Stimulated activated memory B cell treated with anti-CD40 and anti-IgM and Interleukin-4, amounts not matched to agents 10 μg/mL and 1 μg/mL and 100 μg/mL, for 72 hours (primary cell): ENCODE measurements at regions not wholly inside any gene's neighbourhood (a gene's known extent, or its start where the extent isn't known, plus 50 kb on each side); places are given as distances from the start of the nearest gene placed in this dataset.

ENCODE experiments used
- ATAC-seq: fragments of 150-1000 bp; cut with Tn5 transposase; 2 replicates; pipeline ENCODE4 v1.10.0; 2021
- H3K27ac Mint-ChIP-seq: one replicate; pipeline ENCODE4 v1.8.0; 2022; ENCODE audit warnings: mild to moderate bottlenecking, mixed read lengths
- H3K27me3 Mint-ChIP-seq: one replicate; pipeline ENCODE4 v1.8.0; 2022; ENCODE audit warnings: mixed read lengths
- H3K36me3 Mint-ChIP-seq: one replicate; pipeline ENCODE4 v1.8.0; 2022; ENCODE audit warnings: mixed read lengths
- H3K4me1 Mint-ChIP-seq: one replicate; pipeline ENCODE4 v1.8.0; 2022; ENCODE audit warnings: mixed read lengths
- H3K4me3 Mint-ChIP-seq: one replicate; pipeline ENCODE4 v1.8.0; 2022; ENCODE audit warnings: mild to moderate bottlenecking, moderate library complexity, mixed read lengths
- H3K9me3 Mint-ChIP-seq: one replicate; pipeline ENCODE4 v1.8.0; 2022; ENCODE audit warnings: mixed read lengths

GRCh38 chr5:67375606-67376005, 179.0 kb upstream of the CD180 start:
- no peaks in the 10 kb centered on the region for H3K9me3 Mint-ChIP-seq

GRCh38 chr5:67374378-67374777, 177.8 kb upstream of the CD180 start:
- Mint-ChIP-seq H3K27ac (no peak overlapping the region), H3K27me3 (no peaks in the 10 kb centered on the region), H3K9me3 (no peaks in the 10 kb centered on the region), H3K36me3 (no peaks in the 10 kb centered on the region), H3K4me1 (peaks cover 11% of the 10 kb centered on the region), H3K4me3 (no peak overlapping the region)
- ATAC-seq, result no peak

More at GRCh38 chr5:67375606-67376005, 179.0 kb upstream of the CD180 start:
- H3K27me3 Mint-ChIP-seq, result no peaks in the 10 kb centered on the region
- no peak overlapping the region for H3K4me3 Mint-ChIP-seq
- no peak overlapping the region for H3K27ac Mint-ChIP-seq
- H3K36me3 Mint-ChIP-seq, result no peaks in the 10 kb centered on the region
- ATAC-seq, result no peak
- H3K4me1 Mint-ChIP-seq, result peaks cover 11% of the 10 kb centered on the region

- H3K9me3 Mint-ChIP-seq, result no peaks in the 10 kb centered on the region
- H3K4me3 Mint-ChIP-seq, result no peak overlapping the region
- H3K4me1 Mint-ChIP-seq, result peaks cover 11% of the 10 kb centered on the region
- H3K36me3 Mint-ChIP-seq, result no peaks in the 10 kb centered on the region
- H3K27ac Mint-ChIP-seq, result no peak overlapping the region
- no peaks in the 10 kb centered on the region for H3K27me3 Mint-ChIP-seq
- ATAC-seq, result no peak
These were observed 176.9 kb upstream of the CD180 start for GRCh38 chr5:67373518-67373917.

DNA sequence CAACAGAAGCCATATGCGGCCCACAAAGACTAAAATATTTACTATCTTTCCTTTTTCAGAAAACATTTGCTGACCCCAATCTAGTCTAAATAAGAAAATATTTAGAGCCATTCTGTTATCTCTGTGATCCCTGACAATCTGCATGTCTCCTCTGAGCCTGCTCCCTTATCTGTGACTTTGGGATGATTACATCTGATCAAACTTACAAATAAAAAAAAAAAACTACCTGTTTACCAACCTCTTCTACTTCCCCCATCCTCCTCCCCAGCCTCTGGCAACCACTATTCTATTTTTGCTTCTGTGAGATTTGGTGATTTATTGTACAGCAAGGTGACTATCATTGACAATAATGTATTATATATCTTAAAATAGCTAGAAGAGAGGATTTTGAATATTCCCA, 176.3 kb upstream of the CD180 start:
- no peaks in the 10 kb centered on the region for H3K27me3 Mint-ChIP-seq
- peaks cover 11% of the 10 kb centered on the region for H3K4me1 Mint-ChIP-seq
- H3K4me3 Mint-ChIP-seq, result no peak overlapping the region
- ATAC-seq, result no peak
- no peaks in the 10 kb centered on the region for H3K9me3 Mint-ChIP-seq
- H3K27ac Mint-ChIP-seq, result no peak overlapping the region
- no peaks in the 10 kb centered on the region for H3K36me3 Mint-ChIP-seq

DNA sequence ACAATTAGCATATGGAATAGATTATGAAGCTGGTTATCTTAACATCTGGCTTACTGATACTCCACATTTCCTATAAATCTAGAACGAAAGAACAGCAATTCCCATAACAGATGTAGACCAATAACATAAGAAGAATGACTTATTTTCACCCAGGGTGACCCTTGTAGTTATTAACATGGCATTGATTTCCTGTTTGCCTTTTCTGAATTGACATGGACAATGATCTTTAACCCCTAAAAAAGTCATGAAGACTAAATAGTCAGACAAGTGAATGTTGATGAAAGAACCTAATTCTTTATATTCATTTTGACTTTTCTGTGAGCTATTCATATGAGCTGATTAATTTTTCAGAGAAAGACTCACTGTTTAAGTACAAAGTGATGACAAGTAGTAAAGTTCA, 175.3 kb upstream of the CD180 start:
- Mint-ChIP-seq H3K36me3 (no peaks in the 10 kb centered on the region), H3K27me3 (no peaks in the 10 kb centered on the region), H3K27ac (no peak overlapping the region), H3K4me3 (no peak overlapping the region), H3K4me1 (peaks cover 11% of the 10 kb centered on the region), H3K9me3 (no peaks in the 10 kb centered on the region)
- no peak for ATAC-seq

GRCh38 chr5:67366691-67367395, 170.2 kb upstream of the CD180 start:
- Mint-ChIP-seq H3K27me3 (no peaks in the 10 kb centered on the region), H3K9me3 (no peaks in the 10 kb centered on the region)

GRCh38 chr5:67366276-67366675, 169.7 kb upstream of the CD180 start:
- no peaks in the 10 kb centered on the region for H3K36me3 Mint-ChIP-seq
- ATAC-seq, result no peak
- H3K27me3 Mint-ChIP-seq, result no peaks in the 10 kb centered on the region
- H3K4me3 Mint-ChIP-seq, result no peak overlapping the region
- no peak overlapping the region for H3K27ac Mint-ChIP-seq
- H3K4me1 Mint-ChIP-seq, result no peaks in the 10 kb centered on the region
- H3K9me3 Mint-ChIP-seq, result no peaks in the 10 kb centered on the region

More at GRCh38 chr5:67366691-67367395, 170.2 kb upstream of the CD180 start:
- Mint-ChIP-seq H3K4me3 (no peak overlapping the region), H3K36me3 (no peaks in the 10 kb centered on the region), H3K4me1 (no peaks in the 10 kb centered on the region), H3K27ac (no peak overlapping the region)
- ATAC-seq, result no peak

GRCh38 chr5:67364381-67364970, 167.9 kb upstream of the CD180 start:
- Mint-ChIP-seq H3K36me3 (no peaks in the 10 kb centered on the region), H3K9me3 (no peaks in the 10 kb centered on the region), H3K4me3 (no peak overlapping the region), H3K27ac (no peak overlapping the region), H3K27me3 (no peaks in the 10 kb centered on the region), H3K4me1 (peaks cover 6% of the 10 kb centered on the region)
- no peak for ATAC-seq

DNA sequence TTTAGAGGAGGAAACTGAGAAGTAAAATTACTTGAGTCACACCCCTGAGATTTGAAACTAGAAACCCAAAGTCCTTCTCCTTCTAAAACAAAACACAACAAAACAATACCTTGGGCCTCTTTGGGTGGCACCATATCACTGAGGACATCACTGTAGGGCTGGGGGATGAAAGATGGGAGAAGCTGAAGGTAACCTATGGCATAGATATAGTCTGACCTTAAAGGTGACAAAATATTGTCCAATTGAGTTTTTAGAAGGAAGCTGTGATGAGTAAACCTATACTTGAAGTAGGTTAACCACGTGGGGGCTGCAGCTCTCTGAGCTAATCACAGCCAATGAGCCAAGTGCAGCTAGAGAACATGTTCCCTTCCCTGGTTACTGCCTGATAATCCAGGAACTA, 167.4 kb upstream of the CD180 start:
- Mint-ChIP-seq H3K27me3 (no peaks in the 10 kb centered on the region), H3K27ac (no peak overlapping the region), H3K4me1 (peaks cover 6% of the 10 kb centered on the region), H3K36me3 (no peaks in the 10 kb centered on the region), H3K9me3 (no peaks in the 10 kb centered on the region), H3K4me3 (no peak overlapping the region)
- ATAC-seq, result no peak

GRCh38 chr5:67363180-67363709, 166.6 kb upstream of the CD180 start:
- Mint-ChIP-seq H3K27me3 (no peaks in the 10 kb centered on the region), H3K36me3 (no peaks in the 10 kb centered on the region), H3K27ac (no peak overlapping the region), H3K9me3 (no peaks in the 10 kb centered on the region), H3K4me1 (peaks cover 6% of the 10 kb centered on the region), H3K4me3 (no peak overlapping the region)
- no peak for ATAC-seq

GRCh38 chr5:67361932-67362729, 165.5 kb upstream of the CD180 start:
- H3K27me3 Mint-ChIP-seq, result peaks cover 4% of the 10 kb centered on the region
- no peaks in the 10 kb centered on the region for H3K36me3 Mint-ChIP-seq
- H3K4me3 Mint-ChIP-seq, result no peak overlapping the region
- H3K27ac Mint-ChIP-seq, result no peak overlapping the region
- ATAC-seq, result no peak
- H3K9me3 Mint-ChIP-seq, result no peaks in the 10 kb centered on the region
- H3K4me1 Mint-ChIP-seq, result peaks cover 6% of the 10 kb centered on the region

GRCh38 chr5:67360047-67360446, 163.4 kb upstream of the CD180 start:
- peaks cover 6% of the 10 kb centered on the region for H3K4me1 Mint-ChIP-seq
- H3K27me3 Mint-ChIP-seq, result peaks cover 16% of the 10 kb centered on the region
- no peak overlapping the region for H3K27ac Mint-ChIP-seq
- no peaks in the 10 kb centered on the region for H3K9me3 Mint-ChIP-seq
- no peaks in the 10 kb centered on the region for H3K36me3 Mint-ChIP-seq
- H3K4me3 Mint-ChIP-seq, result no peak overlapping the region
- ATAC-seq, result no peak

DNA sequence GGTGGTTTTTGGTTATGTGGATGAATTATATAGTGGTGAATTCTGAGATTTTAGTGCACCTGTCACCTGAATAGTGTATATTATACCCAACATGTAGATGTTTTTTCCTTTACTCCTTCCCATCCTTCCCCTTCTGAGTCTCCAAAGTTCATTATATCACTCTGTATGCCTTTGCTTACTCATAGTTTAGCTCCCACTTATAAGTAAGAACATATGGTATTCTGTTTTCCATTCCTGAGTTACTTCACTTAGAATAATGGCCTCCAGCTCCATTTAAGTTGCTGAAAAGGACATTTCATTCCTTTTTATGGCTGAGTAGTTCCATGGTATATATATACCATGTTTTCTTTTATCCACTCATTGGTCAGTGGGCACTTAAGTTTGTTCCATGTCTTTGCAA, 161.6 kb upstream of the CD180 start:
- Mint-ChIP-seq H3K36me3 (no peaks in the 10 kb centered on the region), H3K9me3 (no peaks in the 10 kb centered on the region), H3K4me3 (no peak overlapping the region), H3K27ac (no peak overlapping the region), H3K4me1 (peaks cover 13% of the 10 kb centered on the region), H3K27me3 (peaks cover 16% of the 10 kb centered on the region)
- no peak for ATAC-seq

- Mint-ChIP-seq H3K4me3 (no peak overlapping the region), H3K4me1 (peaks cover 18% of the 10 kb centered on the region), H3K36me3 (no peaks in the 10 kb centered on the region), H3K9me3 (no peaks in the 10 kb centered on the region), H3K27me3 (peaks cover 16% of the 10 kb centered on the region), H3K27ac (no peak overlapping the region)
- no peak for ATAC-seq
These were observed 158.6 kb upstream of the CD180 start for GRCh38 chr5:67355120-67355713.
